Upper lobe of right lung (tissue), 1 donor: ENCODE measurements at regions not wholly inside any gene's neighbourhood (a gene's known extent, or its start where the extent isn't known, plus 50 kb on each side); places are given as distances from the start of the nearest gene placed in this dataset.

Source experiments
- ATAC-seq: fragments of 200-7000 bp; cut with Tn5 transposase; one replicate; pipeline ENCODE4 v1.9.1; 2020; ENCODE audit warnings: mild to moderate bottlenecking, moderate library complexity
- DNase-seq: peaks from one replicate; pipeline ENCODE4 v3.0.0-alpha.2; 2020
- H3K27ac ChIP-seq: fragments of 200-600 bp; one replicate; pipeline ENCODE4 v1.8.0; 2022
- H3K27me3 ChIP-seq: fragments of 200-600 bp; one replicate; pipeline ENCODE4 v1.8.0; 2022; ENCODE audit warnings: mild to moderate bottlenecking
- H3K36me3 ChIP-seq: fragments of 200-600 bp; one replicate; pipeline ENCODE4 v1.8.0; 2022
- H3K4me1 ChIP-seq: fragments of 200-600 bp; one replicate; pipeline ENCODE4 v1.8.0; 2022
- H3K4me3 ChIP-seq: fragments of 200-600 bp; one replicate; pipeline ENCODE4 v1.8.0; 2022; ENCODE audit warnings: mild to moderate bottlenecking
- H3K9me3 ChIP-seq: fragments of 200-600 bp; one replicate; pipeline ENCODE4 v1.8.0; 2022
- CTCF ChIP-seq: fragments of 200-600 bp; IDR thresholded peaks from one replicate; pipeline ENCODE4 v1.8.0; 2022; ENCODE audit warnings: antibody characterized with exemption
- intact Hi-C: fragments of 100-400 bp; cut with DNase I; formaldehyde crosslinking; loops from one replicate; pipeline ENCODE4 v1.11.0; 2022
- donor health status: DM: no; HTN: yes; CAD: no; lungs with severe emphysema.

- ATAC-seq (no peak), DNase-seq (no peak)
- no peaks in the 10 kb centered on the region for H3K9me3 ChIP-seq
- no peak for TF ChIP-seq CTCF
- peaks cover 14% of the 10 kb centered on the region for H3K4me1 ChIP-seq
- no peaks in the 10 kb centered on the region for H3K36me3 ChIP-seq
- intact Hi-C loops, result no loop called here
- H3K27ac ChIP-seq, result no peak overlapping the region
- H3K27me3 ChIP-seq, result no peaks in the 10 kb centered on the region
- H3K4me3 ChIP-seq, result no peak overlapping the region
Observed at GRCh38 chr6:56853541-56853940, 101.4 kb upstream of the BEND6 start.

- DNase-seq (no peak), ATAC-seq (no peak)
- peaks cover 14% of the 10 kb centered on the region for H3K4me1 ChIP-seq
- peak overlapping the region; percentile 48 for H3K4me3 ChIP-seq
- H3K27ac ChIP-seq, result no peak overlapping the region
- H3K9me3 ChIP-seq, result no peaks in the 10 kb centered on the region
- TF ChIP-seq CTCF, result no peak
- H3K36me3 ChIP-seq, result no peaks in the 10 kb centered on the region
- intact Hi-C loops, result no loop called here
- H3K27me3 ChIP-seq, result no peaks in the 10 kb centered on the region
Observed at GRCh38 chr6:56852260-56853010, 102.5 kb upstream of the BEND6 start.

- H3K4me3 ChIP-seq, result peak overlapping the region; percentile 48
- intact Hi-C loops, result no loop called here
Observed at GRCh38 chr6:56851541-56852259, 103.2 kb upstream of the BEND6 start.

GRCh38 chr6:56851074-56851473 lies 103.8 kb upstream of the BEND6 start:
- Histone ChIP-seq H3K4me1 (peaks cover 14% of the 10 kb centered on the region), H3K9me3 (no peaks in the 10 kb centered on the region), H3K4me3 (peak overlapping the region; percentile 48), H3K27me3 (no peaks in the 10 kb centered on the region), H3K27ac (no peak overlapping the region), H3K36me3 (no peaks in the 10 kb centered on the region)
- no peak for DNase-seq
- peak; percentile 37 for ATAC-seq
- TF ChIP-seq CTCF, result no peak
- intact Hi-C loops, result no loop called here

More at GRCh38 chr6:56851541-56852259, 103.2 kb upstream of the BEND6 start:
- Histone ChIP-seq H3K27me3 (no peaks in the 10 kb centered on the region), H3K4me1 (peaks cover 14% of the 10 kb centered on the region), H3K27ac (no peak overlapping the region), H3K9me3 (no peaks in the 10 kb centered on the region), H3K36me3 (no peaks in the 10 kb centered on the region)
- peak; percentile 61 for TF ChIP-seq CTCF
- DNase-seq (no peak), ATAC-seq (peak; percentile 93)

GRCh38 chr6:56850626-56851025 lies 104.3 kb upstream of the BEND6 start:
- TF ChIP-seq CTCF, result no peak
- peak overlapping the region; percentile 48 for H3K4me3 ChIP-seq
- ATAC-seq (no peak), DNase-seq (no peak)
- H3K27ac ChIP-seq, result no peak overlapping the region
- no peaks in the 10 kb centered on the region for H3K9me3 ChIP-seq
- H3K36me3 ChIP-seq, result no peaks in the 10 kb centered on the region
- intact Hi-C loops, result no loop called here
- peaks cover 14% of the 10 kb centered on the region for H3K4me1 ChIP-seq
- H3K27me3 ChIP-seq, result no peaks in the 10 kb centered on the region
